SU-DHL-6 (cell line): ENCODE measurements at regions not wholly inside any gene's neighbourhood (a gene's known extent, or its start where the extent isn't known, plus 50 kb on each side); places are given as distances from the start of the nearest gene placed in this dataset.

Experiments
- H2AFZ ChIP-seq: fragments of 200-600 bp; sonication (generic); 2 replicates; pipeline ENCODE4 v1.6.1; 2014; ENCODE audit warnings: low read depth, mild to moderate bottlenecking, moderate library complexity, mixed read lengths, antibody characterized with exemption, low read length; ENCODE audit not compliant: severe bottlenecking
- H3F3A ChIP-seq: fragments of 200-600 bp; shearing (Covaris generic); 2 replicates; pipeline ENCODE4 v1.6.0; 2016; ENCODE audit warnings: antibody characterized with exemption, mild to moderate bottlenecking; ENCODE audit not compliant: insufficient read depth
- H3K27ac ChIP-seq: fragments of 200-600 bp; sonication (generic); 2 replicates; pipeline ENCODE4 v1.5.1; 2016; ENCODE audit warnings: low read depth, mild to moderate bottlenecking, low read length, moderate library complexity, mixed read lengths
- H3K27me3 ChIP-seq: fragments of 200-600 bp; sonication (generic), shearing (Covaris generic); 2 replicates; pipeline ENCODE4 v1.6.0; 2014; ENCODE audit warnings: mild to moderate bottlenecking, low read length
- H3K36me3 ChIP-seq: fragments of 200-600 bp; sonication (generic); 2 replicates; pipeline ENCODE4 v1.6.1; 2014; ENCODE audit warnings: mild to moderate bottlenecking, low read length, mixed read lengths
- H3K4me2 ChIP-seq: fragments of 300-600, 200-600 bp; shearing (Covaris generic), sonication (generic); 2 replicates; pipeline ENCODE4 v1.6.0; 2014; ENCODE audit warnings: low read length, low read depth, mild to moderate bottlenecking; ENCODE audit not compliant: poor library complexity, severe bottlenecking
- H3K4me3 ChIP-seq: fragments of 200-600 bp; sonication (generic); 2 replicates; pipeline ENCODE4 v1.5.1; 2014; ENCODE audit warnings: antibody characterized with exemption, low read length, mild to moderate bottlenecking, mixed read lengths; ENCODE audit not compliant: insufficient read depth, poor library complexity, severe bottlenecking
- H3K79me2 ChIP-seq: fragments of 200-600 bp; sonication (generic); 2 replicates; pipeline ENCODE4 v1.6.1; 2014; ENCODE audit warnings: mild to moderate bottlenecking, low read length, moderate library complexity; ENCODE audit not compliant: insufficient read depth
- H3K9ac ChIP-seq: fragments of 200-600 bp; sonication (generic); 2 replicates; pipeline ENCODE4 v1.7.0; 2014; ENCODE audit warnings: mild to moderate bottlenecking, low read length
- H3K9me2 ChIP-seq: fragments of 200-600 bp; sonication (generic); replicated peaks from 2 replicates; pipeline ENCODE4 v1.6.1; 2014; ENCODE audit warnings: low read length; ENCODE audit not compliant: insufficient read depth
- H3K9me3 ChIP-seq: fragments of 200-600 bp; sonication (generic); 2 replicates; pipeline ENCODE4 v1.6.1; 2014; ENCODE audit warnings: low read length, mixed read lengths; ENCODE audit not compliant: insufficient read depth
- H4K20me1 ChIP-seq: fragments of 200-600 bp; sonication (generic); 2 replicates; pipeline ENCODE4 v1.6.1; 2014; ENCODE audit warnings: low read depth, mild to moderate bottlenecking, antibody characterized with exemption, low read length, moderate library complexity, mixed read lengths
- EZH2phosphoT487 ChIP-seq: fragments of 200-600 bp; sonication (generic), shearing (Covaris generic); conservative IDR thresholded peaks from 2 replicates; pipeline ENCODE4 v1.6.1; 2018; ENCODE audit warnings: mild to moderate bottlenecking, antibody characterized with exemption, low read length, moderate library complexity, mixed read lengths
- TF ChIP-seq, protein P1 (sequence below): fragments of 200-600 bp; sonication (generic); IDR thresholded peaks from one replicate; pipeline ENCODE4 v1.5.1; 2017; ENCODE audit warnings: antibody characterized with exemption, mild to moderate bottlenecking, low read length, moderate library complexity; ENCODE audit not compliant: insufficient read depth, poor library complexity, severe bottlenecking

DNA sequence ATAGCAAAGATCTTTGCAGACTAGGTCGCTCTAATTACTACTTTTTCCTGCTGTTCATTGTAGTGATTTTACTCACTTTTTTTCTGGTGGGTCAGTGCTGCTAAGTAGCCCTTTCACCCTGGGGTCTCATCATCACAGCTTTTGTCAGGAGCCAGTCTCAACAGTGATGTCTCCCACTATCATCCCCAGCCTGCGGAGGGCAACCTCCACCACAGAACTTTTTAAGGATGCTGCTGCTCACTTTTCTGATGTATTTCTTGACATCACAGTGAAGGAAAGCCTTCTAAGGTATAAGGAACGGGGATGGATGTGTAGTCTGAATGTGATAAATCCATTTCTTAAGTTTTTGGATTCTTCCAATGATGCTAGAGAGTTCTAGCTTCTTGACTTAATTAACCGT is 242.5 kb upstream of the RIOK2 start:
- TF ChIP-seq, protein P1, sequence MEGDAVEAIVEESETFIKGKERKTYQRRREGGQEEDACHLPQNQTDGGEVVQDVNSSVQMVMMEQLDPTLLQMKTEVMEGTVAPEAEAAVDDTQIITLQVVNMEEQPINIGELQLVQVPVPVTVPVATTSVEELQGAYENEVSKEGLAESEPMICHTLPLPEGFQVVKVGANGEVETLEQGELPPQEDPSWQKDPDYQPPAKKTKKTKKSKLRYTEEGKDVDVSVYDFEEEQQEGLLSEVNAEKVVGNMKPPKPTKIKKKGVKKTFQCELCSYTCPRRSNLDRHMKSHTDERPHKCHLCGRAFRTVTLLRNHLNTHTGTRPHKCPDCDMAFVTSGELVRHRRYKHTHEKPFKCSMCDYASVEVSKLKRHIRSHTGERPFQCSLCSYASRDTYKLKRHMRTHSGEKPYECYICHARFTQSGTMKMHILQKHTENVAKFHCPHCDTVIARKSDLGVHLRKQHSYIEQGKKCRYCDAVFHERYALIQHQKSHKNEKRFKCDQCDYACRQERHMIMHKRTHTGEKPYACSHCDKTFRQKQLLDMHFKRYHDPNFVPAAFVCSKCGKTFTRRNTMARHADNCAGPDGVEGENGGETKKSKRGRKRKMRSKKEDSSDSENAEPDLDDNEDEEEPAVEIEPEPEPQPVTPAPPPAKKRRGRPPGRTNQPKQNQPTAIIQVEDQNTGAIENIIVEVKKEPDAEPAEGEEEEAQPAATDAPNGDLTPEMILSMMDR: no peak
- no peak for TF ChIP-seq EZH2phosphoT487
- H3K9me3 ChIP-seq: no peaks in the 10 kb centered on the region
- H3K9me2 ChIP-seq: no peaks in the 10 kb centered on the region
- no peak overlapping the region for H3K4me2 ChIP-seq
- no peaks in the 10 kb centered on the region for H3K36me3 ChIP-seq
- no peaks in the 10 kb centered on the region for H3K79me2 ChIP-seq
- H3K9ac ChIP-seq: no peak overlapping the region
- H3K4me3 ChIP-seq: no peak overlapping the region
- no peak overlapping the region for H3K27ac ChIP-seq
- H3F3A ChIP-seq: no peaks in the 10 kb centered on the region
- H2AFZ ChIP-seq: no peak overlapping the region
- no peaks in the 10 kb centered on the region for H3K27me3 ChIP-seq
- H4K20me1 ChIP-seq: no peaks in the 10 kb centered on the region

DNA sequence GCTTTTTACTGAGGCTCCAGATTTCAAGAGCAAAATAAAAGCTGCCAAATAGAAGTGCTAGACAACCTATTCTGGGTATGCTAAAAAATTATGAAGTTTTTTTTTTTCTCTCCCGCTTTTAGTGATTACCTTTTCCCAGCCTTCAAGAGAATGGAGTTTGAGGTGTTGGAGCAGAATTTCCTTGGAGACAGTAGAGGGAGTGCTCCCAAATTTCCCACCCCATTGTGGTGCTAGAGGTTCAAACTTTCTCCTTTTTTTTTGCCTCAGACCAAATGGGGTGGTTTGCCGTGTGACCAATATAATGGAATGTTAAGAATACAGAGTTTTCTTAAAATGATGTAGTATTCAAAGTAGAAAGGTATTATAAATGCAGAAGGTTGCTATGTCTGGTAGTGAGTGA is 244.2 kb upstream of the RIOK2 start:
- Histone ChIP-seq H4K20me1 (no peaks in the 10 kb centered on the region), H3K27me3 (no peaks in the 10 kb centered on the region), H3K36me3 (no peaks in the 10 kb centered on the region), H3F3A (no peaks in the 10 kb centered on the region), H3K27ac (no peak overlapping the region), H2AFZ (no peak overlapping the region), H3K9me2 (no peaks in the 10 kb centered on the region), H3K4me2 (no peak overlapping the region), H3K79me2 (no peaks in the 10 kb centered on the region), H3K9me3 (no peaks in the 10 kb centered on the region), H3K4me3 (no peak overlapping the region), H3K9ac (no peak overlapping the region)
- TF ChIP-seq EZH2phosphoT487: no peak
- TF ChIP-seq, protein P1: no peak

DNA sequence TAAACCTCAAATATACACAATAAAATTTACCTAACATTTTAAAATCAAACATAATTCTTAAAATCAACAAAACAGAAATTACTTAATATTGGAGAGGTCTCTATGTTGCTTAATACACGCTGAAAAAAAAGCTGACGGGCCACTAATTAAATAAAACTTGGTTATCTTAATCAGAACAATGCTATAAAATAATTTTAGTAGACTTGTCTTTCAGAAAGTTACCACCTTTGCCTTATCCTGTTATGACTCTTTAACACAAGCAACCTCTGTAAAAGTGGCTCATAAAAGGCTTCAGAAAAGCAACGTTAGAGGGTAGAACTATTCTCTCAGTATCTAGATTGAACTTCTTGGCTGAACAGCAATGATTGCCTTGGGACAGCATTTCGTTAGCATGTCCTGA is 251.0 kb upstream of the RIOK2 start:
- H4K20me1 ChIP-seq: no peaks in the 10 kb centered on the region

More for the DNA sequence above, 251.0 kb upstream of the RIOK2 start:
- no peak overlapping the region for H3K4me2 ChIP-seq
- H3K27ac ChIP-seq: no peak overlapping the region
- H3K9me3 ChIP-seq: no peaks in the 10 kb centered on the region
- H3K36me3 ChIP-seq: no peaks in the 10 kb centered on the region
- H3F3A ChIP-seq: no peaks in the 10 kb centered on the region
- H3K4me3 ChIP-seq: no peak overlapping the region
- no peaks in the 10 kb centered on the region for H3K9me2 ChIP-seq
- no peak overlapping the region for H3K9ac ChIP-seq
- no peaks in the 10 kb centered on the region for H3K27me3 ChIP-seq
- no peak overlapping the region for H2AFZ ChIP-seq
- no peak for TF ChIP-seq EZH2phosphoT487
- TF ChIP-seq, protein P1: no peak
- no peaks in the 10 kb centered on the region for H3K79me2 ChIP-seq
